GM12864 (cell line): ENCODE measurements at regions not wholly inside any gene's neighbourhood (a gene's known extent, or its start where the extent isn't known, plus 50 kb on each side); places are given as distances from the start of the nearest gene placed in this dataset.

Experiments
- DNase-seq: peaks from one replicate; pipeline ENCODE4 v3.0.0-alpha.2; 2011; ENCODE audit warnings: low read depth
- H3K4me3 ChIP-seq: 2 replicates; pipeline ENCODE4 v1.5.1; 2011; ENCODE audit warnings: mild to moderate bottlenecking, low read depth, low read length, control low read depth
- CTCF ChIP-seq: IDR thresholded peaks from 2 replicates; pipeline ENCODE4 v1.5.1; 2011; ENCODE audit warnings: low read depth, mild to moderate bottlenecking, moderate library complexity, low read length, control low read depth, inconsistent platforms; ENCODE audit errors: missing control alignments

GRCh38 chr18:77993188-77993981 lies 743.7 kb downstream of the GALR1 start:
- TF ChIP-seq CTCF, result no peak
- H3K4me3 ChIP-seq, result no peak overlapping the region
- DNase-seq, result no peak

- TF ChIP-seq CTCF, result no peak
- no peak for DNase-seq
Observed at GRCh38 chr18:77995593-77995992, 745.9 kb downstream of the GALR1 start.

GRCh38 chr18:77996737-77997136 lies 747.1 kb downstream of the GALR1 start:
- H3K4me3 ChIP-seq, result no peak overlapping the region
- no peak for DNase-seq
- no peak for TF ChIP-seq CTCF

More at GRCh38 chr18:77995593-77995992, 745.9 kb downstream of the GALR1 start:
- H3K4me3 ChIP-seq, result no peak overlapping the region

GRCh38 chr18:78001811-78002210 lies 752.2 kb downstream of the GALR1 start:
- H3K4me3 ChIP-seq, result no peak overlapping the region
- DNase-seq, result no peak
- no peak for TF ChIP-seq CTCF

GRCh38 chr18:78006006-78006773 lies 756.5 kb downstream of the GALR1 start:
- no peak for DNase-seq
- H3K4me3 ChIP-seq, result no peak overlapping the region
- TF ChIP-seq CTCF, result no peak

- H3K4me3 ChIP-seq, result no peak overlapping the region
- no peak for DNase-seq
Observed at GRCh38 chr18:78006774-78007260, 757.2 kb downstream of the GALR1 start.

More at GRCh38 chr18:78006774-78007260, 757.2 kb downstream of the GALR1 start:
- no peak for TF ChIP-seq CTCF
